HepG2 (cell line): ENCODE measurements at regions not wholly inside any gene's neighbourhood (a gene's known extent, or its start where the extent isn't known, plus 50 kb on each side); places are given as distances from the start of the nearest gene placed in this dataset.

Experiments
- ATAC-seq: fragments of 200-7000 bp; cut with Tn5 transposase; 3 replicates; pipeline ENCODE4 v1.9.1; 2020; ENCODE audit warnings: mild to moderate bottlenecking, moderate library complexity
- BruUV-seq: library from RNA; stranded (reverse); fragments of 400-500 nt; replicated peaks from 2 replicates; lab custom pipeline; 2021; lab: Mats Ljungman, UMichigan
- CTCF ChIA-PET: fragments of 300-600 bp; formaldehyde crosslinking; extraction: SDS; loops from one replicate; lab custom pipeline; 2021; ENCODE audit warnings: low total read pairs, inconsistent platforms, low intra/inter-chr PET ratio; lab: Yijun Ruan, JAX
- POLR2A ChIA-PET: fragments of 350-600 bp; sonication (Branson Sonifier 250); formaldehyde crosslinking; loops from one replicate; lab custom pipeline; 2020; ENCODE audit warnings: antibody characterized with exemption, inconsistent platforms; lab: Yijun Ruan, JAX
- DNase-seq: peaks from one replicate; pipeline ENCODE4 v3.0.0-alpha.2; 2015; ENCODE audit warnings: low spot score
- FAIRE-seq: peaks from 3 replicates; lab custom pipeline; 2011; peaks lifted over from hg19 to GRCh38; lab: Jason Lieb, UNC
- H2AFZ ChIP-seq: one replicate; pipeline ENCODE4 v1.6.1; 2011; ENCODE audit warnings: low read length, inconsistent platforms
- H3K27ac ChIP-seq: fragments of 300-600 bp; 3 replicates; pipeline ENCODE4 v1.8.0; 2011; ENCODE audit warnings: mixed run types, mild to moderate bottlenecking, mixed read lengths, low read length, inconsistent platforms; ENCODE audit not compliant: insufficient read depth; ENCODE audit errors: extremely low read length
- H3K27me3 ChIP-seq, 2 experiments: fragments of 200-600 bp in 1 of 2; 2 replicates in 1 of 2; 3 replicates in 1 of 2; pipeline versions ENCODE4 v1.6.0 to v1.8.0; 2011; ENCODE audit warnings: low read length in 2 of 2, mild to moderate bottlenecking in 2 of 2, moderate library complexity in 2 of 2, inconsistent platforms in 1 of 2; ENCODE audit not compliant: insufficient read depth in 2 of 2, control insufficient read depth in 1 of 2
- H3K36me3 ChIP-seq, 2 experiments: fragments of 200-600 bp in 1 of 2; replicated peaks in 1 of 2; 2 replicates in 1 of 2; 3 replicates in 1 of 2; pipeline versions ENCODE4 v1.5.1 to v1.8.0; 2011; ENCODE audit warnings: low read length in 2 of 2, inconsistent platforms in 1 of 2; ENCODE audit not compliant: insufficient read depth in 2 of 2, control insufficient read depth in 1 of 2
- H3K4me1 ChIP-seq: 2 replicates; pipeline ENCODE4 v1.5.1; 2012; ENCODE audit warnings: low read length, inconsistent platforms; ENCODE audit not compliant: insufficient read depth
- H3K4me2 ChIP-seq: 2 replicates; pipeline ENCODE4 v1.6.0; 2011; ENCODE audit warnings: low read depth, low read length, inconsistent platforms
- H3K4me3 ChIP-seq, 3 experiments: fragments of 200-600 bp in 1 of 3; sonication (generic), shearing (Covaris generic) in 1 of 3; replicated peaks in 1 of 3; 2 replicates each; pipeline ENCODE4 v1.5.1; 2011 to 2016; ENCODE audit warnings: low read length in 3 of 3, inconsistent platforms in 2 of 3, low read depth in 2 of 3, mild to moderate bottlenecking in 2 of 3, control low read depth in 1 of 3, mixed read lengths in 1 of 3; ENCODE audit not compliant: insufficient read depth in 1 of 3
- H3K79me2 ChIP-seq: one replicate; pipeline ENCODE4 v1.6.1; 2011; ENCODE audit warnings: low read length, inconsistent platforms; ENCODE audit not compliant: insufficient read depth
- H3K9ac ChIP-seq: 2 replicates; pipeline ENCODE4 v1.6.0; 2011; ENCODE audit warnings: mild to moderate bottlenecking, low read depth, low read length, inconsistent platforms; ENCODE audit not compliant: insufficient read depth
- H3K9me3 ChIP-seq: 2 replicates; pipeline ENCODE4 v1.5.1; 2012; ENCODE audit warnings: mild to moderate bottlenecking, low read length
- H4K20me1 ChIP-seq: 2 replicates; pipeline ENCODE4 v1.6.0; 2011; ENCODE audit warnings: inconsistent platforms, mild to moderate bottlenecking, low read length, moderate library complexity; ENCODE audit not compliant: insufficient read depth
- CBX2 ChIP-seq, 2 experiments: fragments of 200-600 bp in 1 of 2; sonication (generic); formaldehyde crosslinking in 1 of 2; IDR thresholded peaks; 2 replicates each; pipeline versions ENCODE4 v1.7.0 to v1.8.1; 2018 to 2022; ENCODE audit warnings: low read depth in 2 of 2, low read length in 1 of 2, mild to moderate bottlenecking in 1 of 2, missing genetic modification reagents in 1 of 2
- FOSL2 ChIP-seq: sonication (generic); formaldehyde crosslinking; IDR thresholded peaks from 2 replicates; pipeline ENCODE4 v1.4.0; 2020; ENCODE audit warnings: missing genetic modification reagents
- KLF6 ChIP-seq: IDR thresholded peaks from 2 replicates; pipeline ENCODE4 v1.8.0; 2016; ENCODE audit warnings: missing biosample characterization, missing genetic modification reagents
- NFATC3 ChIP-seq: sonication (generic); formaldehyde crosslinking; IDR thresholded peaks from 2 replicates; pipeline ENCODE4 v1.5.1; 2020; ENCODE audit warnings: mild to moderate bottlenecking, missing genetic modification reagents
- SMARCC2 ChIP-seq: fragments of 450-650 bp; IDR thresholded peaks from 2 replicates; pipeline ENCODE4 v1.6.1; 2017; ENCODE audit warnings: antibody characterized with exemption, mild to moderate bottlenecking
- ZBTB7A ChIP-seq: sonication (generic); formaldehyde crosslinking; IDR thresholded peaks from 2 replicates; pipeline ENCODE4 v1.8.0; 2022; ENCODE audit warnings: mild to moderate bottlenecking, missing genetic modification reagents
- ZEB1 ChIP-seq: IDR thresholded peaks from 2 replicates; pipeline ENCODE4 v1.6.1; 2012; ENCODE audit warnings: mild to moderate bottlenecking, low read depth, inconsistent platforms; ENCODE audit not compliant: insufficient replicate concordance
- ZNF296 ChIP-seq: sonication (generic); formaldehyde crosslinking; conservative IDR thresholded peaks from 2 replicates; pipeline ENCODE4 v1.5.0; 2020; ENCODE audit warnings: mild to moderate bottlenecking, missing genetic modification reagents
- ZNF773 ChIP-seq: sonication (generic); formaldehyde crosslinking; IDR thresholded peaks from 2 replicates; pipeline ENCODE4 v1.4.0; 2020; ENCODE audit warnings: missing genetic modification reagents, borderline replicate concordance
- WGBS: methylation state at CpG from one replicate; pipeline ENCODE4 v1.1.6; 2017; ENCODE audit warnings: low lambda C conversion rate; 5-methylcytosine and 5-hydroxymethylcytosine counted together
- in situ Hi-C: cut with HindIII; loops from 2 replicates; pipeline ENCODE4 v1.10.0; 2017; ENCODE audit warnings: low pct_unique_long_range_greater_than_20kb; ENCODE audit not compliant: extremely low pct_ligation_motif_present
- intact Hi-C: fragments of 100-400 bp; cut with micrococcal nuclease; formaldehyde crosslinking; loops from one replicate; pipeline ENCODE4 v1.10.0; 2022; ENCODE audit not compliant: unreplicated experiment
- TF ChIP-seq, protein P1 (sequence below): sonication (generic); formaldehyde crosslinking; IDR thresholded peaks from 2 replicates; pipeline ENCODE4 v1.4.0; 2020; ENCODE audit warnings: missing genetic modification reagents, borderline replicate concordance

DNA sequence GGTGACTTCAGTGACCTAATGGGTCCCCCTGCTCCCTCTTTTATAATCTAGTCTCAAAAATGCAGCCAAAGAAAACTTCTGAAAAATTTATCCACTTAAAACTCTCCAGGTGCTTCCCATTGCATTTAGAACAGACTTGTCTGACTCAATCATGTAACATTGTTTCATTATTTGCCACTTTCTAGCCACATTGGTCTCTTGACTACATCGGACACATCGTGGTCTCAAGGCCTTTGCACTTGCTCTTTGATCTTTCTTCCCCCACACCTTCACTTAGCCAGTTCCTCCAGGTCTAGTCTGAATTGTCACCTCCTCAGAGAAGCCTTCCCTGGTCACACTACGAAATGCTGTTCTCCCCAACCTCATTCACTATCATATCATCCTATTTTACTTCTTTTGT, 97.0 kb upstream of the E2F8 start (continued):
- no peak for TF ChIP-seq ZNF773 (CRISPR knock-in tag)
- no peak for TF ChIP-seq ZEB1

DNA sequence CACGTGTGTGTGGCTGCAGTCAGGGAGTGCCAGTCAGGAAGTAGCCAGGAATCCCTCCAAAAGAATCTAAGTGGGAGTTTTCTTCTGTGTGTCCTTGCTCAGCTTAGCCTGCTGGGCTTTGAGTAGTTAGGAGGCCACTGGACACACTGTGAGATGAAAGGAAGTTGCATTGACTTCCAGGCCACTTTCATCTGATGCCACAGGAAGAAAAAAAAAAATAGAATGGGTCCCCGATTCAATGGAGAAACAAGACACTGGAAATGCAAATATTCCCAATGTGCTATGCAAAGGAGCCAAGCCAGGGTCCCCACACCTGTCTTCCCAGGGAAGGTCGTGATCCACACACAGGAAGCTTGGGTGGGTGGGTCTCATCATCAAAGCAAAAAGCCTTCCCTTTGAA, 95.6 kb upstream of the E2F8 start:
- Histone ChIP-seq H3K27ac (no peak overlapping the region), H3K4me1 (no peaks in the 10 kb centered on the region), H3K9me3 (no peaks in the 10 kb centered on the region), H3K9ac (no peak overlapping the region), H3K4me3 (no peak overlapping the region), H3K79me2 (no peaks in the 10 kb centered on the region), H4K20me1 (no peaks in the 10 kb centered on the region), H2AFZ (no peak overlapping the region), H3K4me2 (no peak overlapping the region), H3K36me3 (no peaks in the 10 kb centered on the region), H3K27me3 (peaks cover 0 to 4% of the 10 kb centered on the region in 2 experiments; a peak in 1 of 5 replicates)
- no peak for FAIRE-seq
- in situ Hi-C loops = no loop called here
- WGBS = 0% methylated on average over 2 of the region's 3 CpGs
- no TSS peak for BruUV-seq
- intact Hi-C loops = no loop called here
- no peak for DNase-seq
- no peak for TF ChIP-seq SMARCC2
- TF ChIP-seq CBX2 (IDR thresholded peaks at IDR 0.05; ENCODE audit: low read depth, low read length) = no peak
- no peak for TF ChIP-seq CBX2 (CRISPR knock-in tag; IDR thresholded peaks at IDR 0.05; ENCODE audit: low read depth)
- TF ChIP-seq ZNF296 (CRISPR knock-in tag) = no peak
- TF ChIP-seq, protein P1, sequence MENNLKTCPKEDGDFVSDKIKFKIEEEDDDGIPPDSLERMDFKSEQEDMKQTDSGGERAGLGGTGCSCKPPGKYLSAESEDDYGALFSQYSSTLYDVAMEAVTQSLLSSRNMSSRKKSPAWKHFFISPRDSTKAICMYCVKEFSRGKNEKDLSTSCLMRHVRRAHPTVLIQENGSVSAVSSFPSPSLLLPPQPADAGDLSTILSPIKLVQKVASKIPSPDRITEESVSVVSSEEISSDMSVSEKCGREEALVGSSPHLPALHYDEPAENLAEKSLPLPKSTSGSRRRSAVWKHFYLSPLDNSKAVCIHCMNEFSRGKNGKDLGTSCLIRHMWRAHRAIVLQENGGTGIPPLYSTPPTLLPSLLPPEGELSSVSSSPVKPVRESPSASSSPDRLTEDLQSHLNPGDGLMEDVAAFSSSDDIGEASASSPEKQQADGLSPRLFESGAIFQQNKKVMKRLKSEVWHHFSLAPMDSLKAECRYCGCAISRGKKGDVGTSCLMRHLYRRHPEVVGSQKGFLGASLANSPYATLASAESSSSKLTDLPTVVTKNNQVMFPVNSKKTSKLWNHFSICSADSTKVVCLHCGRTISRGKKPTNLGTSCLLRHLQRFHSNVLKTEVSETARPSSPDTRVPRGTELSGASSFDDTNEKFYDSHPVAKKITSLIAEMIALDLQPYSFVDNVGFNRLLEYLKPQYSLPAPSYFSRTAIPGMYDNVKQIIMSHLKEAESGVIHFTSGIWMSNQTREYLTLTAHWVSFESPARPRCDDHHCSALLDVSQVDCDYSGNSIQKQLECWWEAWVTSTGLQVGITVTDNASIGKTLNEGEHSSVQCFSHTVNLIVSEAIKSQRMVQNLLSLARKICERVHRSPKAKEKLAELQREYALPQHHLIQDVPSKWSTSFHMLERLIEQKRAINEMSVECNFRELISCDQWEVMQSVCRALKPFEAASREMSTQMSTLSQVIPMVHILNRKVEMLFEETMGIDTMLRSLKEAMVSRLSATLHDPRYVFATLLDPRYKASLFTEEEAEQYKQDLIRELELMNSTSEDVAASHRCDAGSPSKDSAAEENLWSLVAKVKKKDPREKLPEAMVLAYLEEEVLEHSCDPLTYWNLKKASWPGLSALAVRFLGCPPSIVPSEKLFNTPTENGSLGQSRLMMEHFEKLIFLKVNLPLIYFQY (CRISPR knock-in tag) = no peak
- TF ChIP-seq ZBTB7A (CRISPR knock-in tag) = no peak
- TF ChIP-seq KLF6 = no peak
- no peak for TF ChIP-seq NFATC3 (CRISPR knock-in tag)
- TF ChIP-seq FOSL2 (CRISPR knock-in tag) = no peak
- ATAC-seq = no peak
- ChIA-PET CTCF (no interaction called here), POLR2A (no interaction called here)
